ENCODE measurements at regions not wholly inside any gene's neighbourhood (a gene's known extent, or its start where the extent isn't known, plus 50 kb on each side); places are given as distances from the start of the nearest gene placed in this dataset.

DNA sequence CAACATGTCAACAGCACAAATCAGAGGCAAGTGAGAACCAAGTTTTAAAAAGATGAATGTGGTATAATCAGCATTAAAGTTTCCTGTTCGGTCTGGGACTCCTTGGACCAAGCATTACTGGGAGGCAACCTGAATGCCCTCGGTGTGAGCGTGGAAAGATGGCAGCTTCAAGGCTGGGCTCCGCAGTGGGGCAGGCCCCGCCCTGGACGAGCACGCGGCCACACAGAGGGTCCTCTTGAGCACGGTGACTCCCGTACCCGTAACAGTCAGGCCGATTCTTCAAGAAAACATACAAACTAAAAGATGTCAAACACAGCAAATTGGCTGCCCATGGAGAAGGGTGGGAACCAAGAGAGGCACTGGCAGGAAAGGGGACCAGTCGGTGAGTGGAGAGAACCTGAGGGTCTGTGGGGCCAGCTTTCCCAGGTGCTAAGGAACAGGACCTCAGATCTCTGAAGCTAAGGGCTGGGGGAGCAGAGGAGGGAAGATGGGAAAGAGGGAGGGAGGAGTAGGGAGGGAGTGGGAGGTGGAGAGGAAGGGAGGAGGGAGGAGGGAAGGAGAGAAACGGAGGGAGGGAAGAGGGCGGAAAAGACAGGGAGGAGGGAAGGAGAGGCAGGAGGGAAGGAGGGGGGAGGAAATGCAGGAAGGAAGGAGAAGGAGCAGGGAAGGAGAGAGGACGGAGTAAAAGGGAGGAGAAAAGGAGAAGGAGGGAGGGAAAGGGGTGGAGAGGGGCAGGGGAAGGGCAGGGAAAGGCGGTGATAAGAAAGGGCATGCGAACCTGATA is 71.2 kb upstream of the FAM20C start:
- TF ChIP-seq CTCF (conservative IDR thresholded peaks at IDR 0.05; ENCODE audit: low read depth, low read length) (no peak), EZH2phosphoT487 (IDR thresholded peaks at IDR 0.05; ENCODE audit: borderline replicate concordance, low read length) (no peak), EZH2 (IDR thresholded peaks at IDR 0.05; ENCODE audit: low read length, unreplicated experiment) (no peak)
